ENCODE measurements at regions not wholly inside any gene's neighbourhood (a gene's known extent, or its start where the extent isn't known, plus 50 kb on each side); places are given as distances from the start of the nearest gene placed in this dataset.

DNA sequence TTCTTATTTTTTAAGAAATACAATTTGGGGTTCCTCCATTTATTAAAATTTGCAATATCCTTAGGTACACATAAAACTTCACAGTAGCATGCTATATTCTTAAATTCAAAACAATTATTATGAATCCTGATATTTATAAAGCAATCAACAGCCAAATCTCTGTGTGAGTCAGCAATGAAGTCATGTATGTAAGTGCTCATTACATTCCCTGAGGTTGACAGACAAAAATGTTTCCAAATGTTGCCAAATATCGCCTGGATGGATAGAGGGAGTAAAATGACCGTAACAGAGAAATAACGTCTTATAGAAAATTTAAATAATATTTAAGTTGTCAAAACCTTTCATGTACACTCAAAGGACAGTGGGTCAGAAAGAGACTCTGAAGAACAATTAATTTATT is 220.0 kb downstream of the PCDH18 start:
- H3K36me3 ChIP-seq (replicated peaks in 1 of 2; ENCODE audit: control extremely low read depth in 1 of 2, control insufficient read depth in 1 of 2, extremely low read depth in 1 of 2, insufficient read depth in 2 of 2, low read length in 1 of 2) = no peaks in the 10 kb centered on the region
- ChIA-PET POLR2A (no interaction called here), CTCF (no interaction called here)
- ATAC-seq (ENCODE audit: low read depth) = no peak
- no peak overlapping the region for H3K27ac ChIP-seq (ENCODE audit: low read length in 2 of 2)
- H2AFZ ChIP-seq (ENCODE audit: insufficient read depth, low read depth, low read length, poor library complexity, severe bottlenecking) = no peak overlapping the region
- Mint-ChIP-seq H3K4me3 (no peak overlapping the region), H3K27ac (no peak overlapping the region), H3K4me1 (no peaks in the 10 kb centered on the region), H3K27me3 (no peaks in the 10 kb centered on the region), H3K9me3 (ENCODE audit: insufficient read depth) (no peaks in the 10 kb centered on the region)
- no peak for TF ChIP-seq EZH2 (IDR thresholded peaks at IDR 0.05; ENCODE audit: borderline replicate concordance, insufficient read depth, low read depth, low read length, poor library complexity, severe bottlenecking)
- TF ChIP-seq, protein P1, sequence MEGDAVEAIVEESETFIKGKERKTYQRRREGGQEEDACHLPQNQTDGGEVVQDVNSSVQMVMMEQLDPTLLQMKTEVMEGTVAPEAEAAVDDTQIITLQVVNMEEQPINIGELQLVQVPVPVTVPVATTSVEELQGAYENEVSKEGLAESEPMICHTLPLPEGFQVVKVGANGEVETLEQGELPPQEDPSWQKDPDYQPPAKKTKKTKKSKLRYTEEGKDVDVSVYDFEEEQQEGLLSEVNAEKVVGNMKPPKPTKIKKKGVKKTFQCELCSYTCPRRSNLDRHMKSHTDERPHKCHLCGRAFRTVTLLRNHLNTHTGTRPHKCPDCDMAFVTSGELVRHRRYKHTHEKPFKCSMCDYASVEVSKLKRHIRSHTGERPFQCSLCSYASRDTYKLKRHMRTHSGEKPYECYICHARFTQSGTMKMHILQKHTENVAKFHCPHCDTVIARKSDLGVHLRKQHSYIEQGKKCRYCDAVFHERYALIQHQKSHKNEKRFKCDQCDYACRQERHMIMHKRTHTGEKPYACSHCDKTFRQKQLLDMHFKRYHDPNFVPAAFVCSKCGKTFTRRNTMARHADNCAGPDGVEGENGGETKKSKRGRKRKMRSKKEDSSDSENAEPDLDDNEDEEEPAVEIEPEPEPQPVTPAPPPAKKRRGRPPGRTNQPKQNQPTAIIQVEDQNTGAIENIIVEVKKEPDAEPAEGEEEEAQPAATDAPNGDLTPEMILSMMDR (IDR thresholded peaks at IDR 0.05) = no peak
- H3K4me2 ChIP-seq (replicated peaks; ENCODE audit: low read depth, low read length, poor library complexity, severe bottlenecking) = no peak overlapping the region
- no peaks in the 10 kb centered on the region for H4K20me1 ChIP-seq (ENCODE audit: control insufficient read depth, insufficient read depth, low read length, poor library complexity, severe bottlenecking)
- H3K9ac ChIP-seq (ENCODE audit: low read length) = no peak overlapping the region
- H3K79me2 ChIP-seq (ENCODE audit: control insufficient read depth, insufficient read depth, low read length) = no peaks in the 10 kb centered on the region
- H3K9me3 ChIP-seq (ENCODE audit: control extremely low read depth in 1 of 3, control insufficient read depth in 2 of 3, insufficient read depth in 1 of 3, low read length in 2 of 3) = no peaks in the 10 kb centered on the region
- no peaks in the 10 kb centered on the region for H3K27me3 ChIP-seq (replicated peaks in 1 of 4; ENCODE audit: control extremely low read depth in 1 of 4, control insufficient read depth in 3 of 4, insufficient read depth in 4 of 4, low read length in 3 of 4)
- no peak for DNase-seq
- H3K4me1 ChIP-seq (ENCODE audit: control insufficient read depth in 2 of 2, insufficient read depth in 2 of 2, low read length in 2 of 2) = no peaks in the 10 kb centered on the region
- WGBS (ENCODE audit: insufficient coverage) = no CpG with 5 or more reads among the region's 3 CpGs
- intact Hi-C loops (cut with micrococcal nuclease) = no loop called here
- no peak overlapping the region for H3K4me3 ChIP-seq (ENCODE audit: control extremely low read depth in 1 of 5, extremely low read depth in 1 of 5, insufficient read depth in 1 of 5, low read depth in 2 of 5, low read length in 4 of 5)

GRCh38 chr4:137310593-137311490 is 221.5 kb downstream of the PCDH18 start:
- intact Hi-C loops (cut with micrococcal nuclease) = no loop called here
- Histone ChIP-seq H3K27ac (ENCODE audit: low read length in 2 of 2) (no peak overlapping the region), H3K4me1 (ENCODE audit: control insufficient read depth in 2 of 2, insufficient read depth in 2 of 2, low read length in 2 of 2) (no peaks in the 10 kb centered on the region), H3K4me2 (replicated peaks; ENCODE audit: low read depth, low read length, poor library complexity, severe bottlenecking) (no peak overlapping the region), H3K9me3 (ENCODE audit: control extremely low read depth in 1 of 3, control insufficient read depth in 2 of 3, insufficient read depth in 1 of 3, low read length in 2 of 3) (no peaks in the 10 kb centered on the region), H3K79me2 (ENCODE audit: control insufficient read depth, insufficient read depth, low read length) (no peaks in the 10 kb centered on the region), H3K4me3 (ENCODE audit: control extremely low read depth in 1 of 5, extremely low read depth in 1 of 5, insufficient read depth in 1 of 5, low read depth in 2 of 5, low read length in 4 of 5) (no peak overlapping the region), H3K9ac (ENCODE audit: low read length) (no peak overlapping the region), H3K27me3 (replicated peaks in 1 of 4; ENCODE audit: control extremely low read depth in 1 of 4, control insufficient read depth in 3 of 4, insufficient read depth in 4 of 4, low read length in 3 of 4) (no peaks in the 10 kb centered on the region), H3K36me3 (replicated peaks in 1 of 2; ENCODE audit: control extremely low read depth in 1 of 2, control insufficient read depth in 1 of 2, extremely low read depth in 1 of 2, insufficient read depth in 2 of 2, low read length in 1 of 2) (no peaks in the 10 kb centered on the region), H4K20me1 (ENCODE audit: control insufficient read depth, insufficient read depth, low read length, poor library complexity, severe bottlenecking) (no peaks in the 10 kb centered on the region), H2AFZ (ENCODE audit: insufficient read depth, low read depth, low read length, poor library complexity, severe bottlenecking) (no peak overlapping the region)
- no peaks in the 10 kb centered on the region for H3K9me3 Mint-ChIP-seq (ENCODE audit: insufficient read depth)
- DNase-seq (no peak), ATAC-seq (ENCODE audit: low read depth) (no peak)
- CTCF ChIA-PET = no interaction called here
- H3K27ac Mint-ChIP-seq = no peak overlapping the region
- WGBS (ENCODE audit: insufficient coverage) = 38% methylated on average over 1 of the region's 3 CpGs
- no peak overlapping the region for H3K4me3 Mint-ChIP-seq
- POLR2A ChIA-PET = no interaction called here
- no peak for TF ChIP-seq EZH2 (IDR thresholded peaks at IDR 0.05; ENCODE audit: borderline replicate concordance, insufficient read depth, low read depth, low read length, poor library complexity, severe bottlenecking)
- TF ChIP-seq, protein P1 (IDR thresholded peaks at IDR 0.05) = no peak
- H3K4me1 Mint-ChIP-seq = no peaks in the 10 kb centered on the region
- H3K27me3 Mint-ChIP-seq = no peaks in the 10 kb centered on the region
